Neural crest cell (in vitro differentiated cells): ENCODE measurements at regions not wholly inside any gene's neighbourhood (a gene's known extent, or its start where the extent isn't known, plus 50 kb on each side); places are given as distances from the start of the nearest gene placed in this dataset.

Experiments
- DNase-seq: peaks from one replicate; pipeline ENCODE4 v3.0.0; 2021; ENCODE audit warnings: low read depth, mixed read lengths, low spot score
- H3K27ac Mint-ChIP-seq: one replicate; pipeline ENCODE4 v1.8.0; 2021; ENCODE audit warnings: mild to moderate bottlenecking, mixed read lengths; ENCODE audit not compliant: unreplicated experiment
- H3K27me3 Mint-ChIP-seq: 2 replicates; pipeline ENCODE4 v1.8.0; 2021; ENCODE audit warnings: low read depth, mild to moderate bottlenecking, mixed read lengths
- H3K36me3 Mint-ChIP-seq: 2 replicates; pipeline ENCODE4 v1.8.0; 2021; ENCODE audit warnings: low read depth, mild to moderate bottlenecking, mixed read lengths
- H3K4me1 Mint-ChIP-seq: 2 replicates; pipeline ENCODE4 v1.8.0; 2021; ENCODE audit warnings: mixed read lengths
- H3K4me3 Mint-ChIP-seq: one replicate; pipeline ENCODE4 v1.8.0; 2021; ENCODE audit warnings: mild to moderate bottlenecking, mixed read lengths
- H3K9me3 Mint-ChIP-seq: 2 replicates; pipeline ENCODE4 v1.8.0; 2021; ENCODE audit warnings: mixed read lengths
- CTCF ChIP-seq: fragments of 200-600 bp; sonication (generic); conservative IDR thresholded peaks from 2 replicates; pipeline ENCODE4 v1.5.0; 2021; ENCODE audit warnings: antibody characterized with exemption, mild to moderate bottlenecking

- Mint-ChIP-seq H3K36me3 (no peaks in the 10 kb centered on the region), H3K27me3 (no peaks in the 10 kb centered on the region), H3K4me1 (peaks cover 34% of the 10 kb centered on the region), H3K27ac (no peak overlapping the region), H3K4me3 (peak overlapping the region; percentile 90), H3K9me3 (no peaks in the 10 kb centered on the region)
- peak; percentile 34 for TF ChIP-seq CTCF
- DNase-seq = no peak
Observed at GRCh38 chr16:79767421-79768275, 167.1 kb upstream of the MAF start.

- no peak for TF ChIP-seq CTCF
- H3K27ac Mint-ChIP-seq = no peak overlapping the region
Observed at GRCh38 chr16:79765901-79766394, 165.4 kb upstream of the MAF start.

GRCh38 chr16:79765431-79765830 lies 164.9 kb upstream of the MAF start:
- no peak overlapping the region for H3K27ac Mint-ChIP-seq
- no peaks in the 10 kb centered on the region for H3K36me3 Mint-ChIP-seq
- no peak for TF ChIP-seq CTCF
- no peak for DNase-seq
- no peaks in the 10 kb centered on the region for H3K27me3 Mint-ChIP-seq
- H3K4me1 Mint-ChIP-seq = peaks cover 26% of the 10 kb centered on the region
- no peak overlapping the region for H3K4me3 Mint-ChIP-seq
- H3K9me3 Mint-ChIP-seq = no peaks in the 10 kb centered on the region

More at GRCh38 chr16:79765901-79766394, 165.4 kb upstream of the MAF start:
- Mint-ChIP-seq H3K4me3 (no peak overlapping the region), H3K27me3 (no peaks in the 10 kb centered on the region), H3K9me3 (no peaks in the 10 kb centered on the region), H3K4me1 (peaks cover 31% of the 10 kb centered on the region), H3K36me3 (no peaks in the 10 kb centered on the region)
- DNase-seq = no peak

GRCh38 chr16:79764415-79765110 lies 164.0 kb upstream of the MAF start:
- peaks cover 20% of the 10 kb centered on the region for H3K4me1 Mint-ChIP-seq
- no peaks in the 10 kb centered on the region for H3K27me3 Mint-ChIP-seq
- H3K9me3 Mint-ChIP-seq = no peaks in the 10 kb centered on the region
- no peak overlapping the region for H3K4me3 Mint-ChIP-seq
- no peak for DNase-seq
- peak overlapping the region; percentile 27 for H3K27ac Mint-ChIP-seq
- no peak for TF ChIP-seq CTCF
- no peaks in the 10 kb centered on the region for H3K36me3 Mint-ChIP-seq

GRCh38 chr16:79762217-79762616 lies 161.7 kb upstream of the MAF start:
- Mint-ChIP-seq H3K27me3 (no peaks in the 10 kb centered on the region), H3K4me1 (no peaks in the 10 kb centered on the region), H3K9me3 (no peaks in the 10 kb centered on the region), H3K27ac (no peak overlapping the region), H3K4me3 (no peak overlapping the region), H3K36me3 (no peaks in the 10 kb centered on the region)
- no peak for TF ChIP-seq CTCF
- no peak for DNase-seq
